Panc1 (cell line): ENCODE measurements at regions not wholly inside any gene's neighbourhood (a gene's known extent, or its start where the extent isn't known, plus 50 kb on each side); places are given as distances from the start of the nearest gene placed in this dataset.

Experiments
- ATAC-seq: fragments of 200-7000 bp; cut with Tn5 transposase; 2 replicates; pipeline ENCODE4 v1.9.1; 2020; ENCODE audit warnings: mild to moderate bottlenecking, moderate library complexity
- BruUV-seq: library from RNA; stranded (reverse); fragments of 400-500 nt; replicated peaks from 2 replicates; lab custom pipeline; 2021; lab: Mats Ljungman, UMichigan
- CTCF ChIA-PET: fragments of 300-600 bp; sonication (Branson Sonifier 250); formaldehyde crosslinking; loops from one replicate; lab custom pipeline; 2022; ENCODE audit warnings: antibody characterized with exemption; lab: Charles Lee
- POLR2A ChIA-PET: fragments of 300-600 bp; sonication (Branson Sonifier 250); formaldehyde crosslinking; loops from one replicate; lab custom pipeline; 2022; ENCODE audit warnings: antibody characterized with exemption; lab: Charles Lee
- DNase-seq: peaks from one replicate; pipeline ENCODE4 v3.0.0-alpha.2; 2010; ENCODE audit warnings: low read depth, low spot score
- H3K27ac ChIP-seq: 2 replicates; pipeline ENCODE4 v1.5.1; 2011; ENCODE audit warnings: mild to moderate bottlenecking, low read length, inconsistent platforms
- H3K27me3 ChIP-seq: fragments of 200-500 bp; sonication (Bioruptor generic); 2 replicates; pipeline ENCODE4 v1.6.0; 2014; ENCODE audit warnings: low read length, inconsistent platforms; ENCODE audit not compliant: control insufficient read depth, insufficient read depth
- H3K36me3 ChIP-seq: fragments of 200-500 bp; sonication (Bioruptor generic); 2 replicates; pipeline ENCODE4 v1.5.1; 2014; ENCODE audit warnings: inconsistent platforms, mild to moderate bottlenecking, low read length, moderate library complexity; ENCODE audit not compliant: control insufficient read depth, insufficient read depth
- H3K4me1 ChIP-seq: 2 replicates; pipeline ENCODE4 v1.5.1; 2011; ENCODE audit warnings: inconsistent platforms, mild to moderate bottlenecking, low read length, moderate library complexity; ENCODE audit not compliant: control insufficient read depth, insufficient read depth
- H3K4me3 ChIP-seq, 2 experiments: 2 replicates each; pipeline ENCODE4 v1.5.1; 2011 to 2012; ENCODE audit warnings: low read depth in 2 of 2, low read length in 2 of 2, mild to moderate bottlenecking in 2 of 2, inconsistent platforms in 1 of 2, moderate library complexity in 1 of 2
- H3K9me3 ChIP-seq: fragments of 200-500 bp; sonication (Bioruptor generic); 2 replicates; pipeline ENCODE4 v1.5.1; 2014; ENCODE audit warnings: low read depth, mild to moderate bottlenecking, inconsistent platforms, low read length, moderate library complexity; ENCODE audit not compliant: control insufficient read depth, insufficient read depth
- CTCF ChIP-seq: fragments of 450-650 bp; IDR thresholded peaks from 2 replicates; pipeline ENCODE4 v1.5.1; 2017; ENCODE audit warnings: mild to moderate bottlenecking
- POLR2AphosphoS5 ChIP-seq: IDR thresholded peaks from 2 replicates; pipeline ENCODE4 v1.6.1; 2012; ENCODE audit warnings: mild to moderate bottlenecking, low read depth, low read length, moderate library complexity
- REST ChIP-seq, 2 experiments: IDR thresholded peaks; 2 replicates each; pipeline ENCODE4 v1.6.1; 2011 to 2012; ENCODE audit warnings: low read depth in 2 of 2, control low read depth in 1 of 2, low read length in 1 of 2, mild to moderate bottlenecking in 1 of 2, moderate library complexity in 1 of 2; ENCODE audit not compliant: insufficient read depth in 1 of 2
- SIN3A ChIP-seq: IDR thresholded peaks from 2 replicates; pipeline ENCODE4 v1.6.1; 2012; ENCODE audit warnings: low read depth, mild to moderate bottlenecking, low read length, moderate library complexity, borderline replicate concordance; ENCODE audit not compliant: insufficient read depth
- TCF7L2 ChIP-seq: IDR thresholded peaks from 2 replicates; pipeline ENCODE4 v1.6.1; 2011; ENCODE audit warnings: mild to moderate bottlenecking, low read depth, low read length, inconsistent platforms
- in situ Hi-C: cut with HindIII; loops from 2 replicates; pipeline ENCODE4 v1.10.0; 2016; ENCODE audit warnings: low sequenced_read_pairs, low pct_unique_long_range_greater_than_20kb
- intact Hi-C: fragments of 100-400 bp; cut with micrococcal nuclease; formaldehyde crosslinking; loops from one replicate; pipeline ENCODE4 v1.10.0; 2022; ENCODE audit not compliant: unreplicated experiment

DNA sequence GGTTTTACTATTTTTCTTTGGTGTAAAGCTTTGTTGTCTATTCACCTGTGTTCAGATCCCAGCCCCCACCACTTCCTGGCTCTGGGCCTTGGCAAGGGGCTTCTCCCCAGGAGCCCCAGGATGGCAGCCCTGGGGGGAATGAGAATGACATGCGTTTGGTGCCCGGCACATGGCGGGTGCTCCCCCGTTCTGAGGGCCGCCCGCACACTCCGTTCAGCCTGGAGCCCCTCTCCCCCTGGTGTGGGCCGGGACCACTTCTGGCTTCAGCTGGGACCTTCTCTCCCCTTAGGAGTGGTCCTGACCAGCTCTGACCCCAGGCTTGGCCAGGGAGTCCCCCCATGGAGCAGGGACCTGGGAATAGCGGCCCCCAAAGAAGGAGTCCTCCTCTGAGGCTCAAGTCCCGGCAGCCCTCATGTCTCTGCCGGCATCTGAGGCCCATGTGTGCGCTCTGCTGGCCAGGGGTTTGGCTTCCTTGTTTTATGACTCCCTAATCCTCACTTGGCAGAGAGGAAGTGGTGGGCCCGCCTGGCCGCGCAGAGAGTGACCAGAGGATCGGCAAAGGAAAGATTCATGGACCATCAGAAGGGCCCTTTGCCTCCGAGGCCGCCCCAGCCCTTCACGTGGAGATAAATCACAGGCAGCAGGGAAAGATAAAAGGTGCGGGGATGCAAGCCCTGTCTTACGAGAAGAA is 57.0 kb upstream of the LMX1B start:
- no peak overlapping the region for H3K4me3 ChIP-seq
- ChIA-PET CTCF (no interaction called here), POLR2A (no interaction called here)
- no TSS peak for BruUV-seq
- H3K27ac ChIP-seq: no peak overlapping the region
- TF ChIP-seq TCF7L2 (no peak), POLR2AphosphoS5 (no peak), REST (IDR thresholded peaks at IDR 0.05; ENCODE audit: insufficient read depth in 1 of 2, low read depth in 2 of 2, low read length in 1 of 2) (no peak), CTCF (no peak), SIN3A (no peak)
- no peaks in the 10 kb centered on the region for H3K36me3 ChIP-seq
- no peak for ATAC-seq
- H3K9me3 ChIP-seq: no peaks in the 10 kb centered on the region
- peaks cover 14% of the 10 kb centered on the region for H3K27me3 ChIP-seq
- intact Hi-C loops (loop anchor here (2.0 kb wide), 1 partner anchor 56 kb away; no protein-coding TSS in a partner anchor), in situ Hi-C loops (no loop called here)
- DNase-seq: no peak
- no peaks in the 10 kb centered on the region for H3K4me1 ChIP-seq

GRCh38 chr9:126558051-126558665 is 55.6 kb upstream of the LMX1B start:
- CTCF ChIA-PET: interaction anchor here (0.5 to 1.1 kb wide), 8 partner anchors 9 to 224 kb away, joined by 3 to 9 read pairs (median 6); no protein-coding TSS in a partner anchor
- intact Hi-C loops: no loop called here
- no TSS peak for BruUV-seq
- no peaks in the 10 kb centered on the region for H3K36me3 ChIP-seq
- ATAC-seq (peak; percentile 85), DNase-seq (peak; percentile 53)
- in situ Hi-C loops: no loop called here
- H3K4me1 ChIP-seq: no peaks in the 10 kb centered on the region
- POLR2A ChIA-PET: no interaction called here
- no peak overlapping the region for H3K27ac ChIP-seq
- TF ChIP-seq REST (IDR thresholded peaks at IDR 0.05; ENCODE audit: insufficient read depth in 1 of 2, low read depth in 2 of 2, low read length in 1 of 2) (no peak), CTCF (peak; percentile 87)
- H3K27me3 ChIP-seq: peaks cover 14% of the 10 kb centered on the region
- H3K9me3 ChIP-seq: no peaks in the 10 kb centered on the region
- no peak overlapping the region for H3K4me3 ChIP-seq
